IMR-90 (cell line): ENCODE measurements at regions not wholly inside any gene's neighbourhood (a gene's known extent, or its start where the extent isn't known, plus 50 kb on each side); places are given as distances from the start of the nearest gene placed in this dataset.

ENCODE experiments used
- ATAC-seq: fragments of 200-7000 bp; cut with Tn5 transposase; 2 replicates; pipeline ENCODE4 v1.9.1; 2020; ENCODE audit warnings: low read depth, mild to moderate bottlenecking, moderate library complexity
- BruUV-seq: library from RNA; stranded (reverse); fragments of 400-500 nt; replicated peaks from 2 replicates; lab custom pipeline; 2021; lab: Mats Ljungman, UMichigan
- CTCF ChIA-PET: fragments of 300-600 bp; formaldehyde crosslinking; extraction: SDS; loops from one replicate; lab custom pipeline; 2021; ENCODE audit warnings: antibody characterized with exemption; lab: Yijun Ruan, JAX
- POLR2A ChIA-PET: fragments of 300-600 bp; sonication (Branson Sonifier 250); formaldehyde crosslinking; loops from one replicate; lab custom pipeline; 2022; ENCODE audit warnings: antibody characterized with exemption; ENCODE audit not compliant: unreplicated experiment; lab: Charles Lee
- DNase-seq: peaks from one replicate; pipeline ENCODE4 v3.0.0; 2013
- H2AFZ ChIP-seq: replicated peaks from 2 replicates; pipeline ENCODE3; 2013; ENCODE audit warnings: low read length, mild to moderate bottlenecking; ENCODE audit not compliant: poor library complexity
- H2AK5ac ChIP-seq: 2 replicates; pipeline ENCODE4 v1.6.1; 2013; ENCODE audit warnings: low read depth, low read length, inconsistent platforms
- H2AK9ac ChIP-seq: replicated peaks from 2 replicates; pipeline ENCODE3; 2013; ENCODE audit warnings: mild to moderate bottlenecking, low read depth, low read length, moderate library complexity; ENCODE audit not compliant: poor library complexity
- H2BK120ac ChIP-seq: 2 replicates; pipeline ENCODE4 v1.6.1; 2013; ENCODE audit warnings: low read depth, low read length, inconsistent platforms
- H2BK15ac ChIP-seq: 3 replicates; pipeline ENCODE4 v1.6.1; 2013; ENCODE audit warnings: low read depth, low read length, inconsistent platforms
- H2BK20ac ChIP-seq: 2 replicates; pipeline ENCODE4 v1.6.1; 2013; ENCODE audit warnings: low read depth, mild to moderate bottlenecking, inconsistent platforms, low read length, moderate library complexity
- H2BK5ac ChIP-seq: 2 replicates; pipeline ENCODE4 v1.6.1; 2013; ENCODE audit warnings: mild to moderate bottlenecking, low read depth, low read length, inconsistent platforms; ENCODE audit not compliant: poor library complexity, severe bottlenecking
- H3K14ac ChIP-seq: replicated peaks from 2 replicates; pipeline ENCODE4 v1.6.1; 2013; ENCODE audit warnings: low read depth, low read length, inconsistent platforms
- H3K18ac ChIP-seq: 2 replicates; pipeline ENCODE4 v1.6.1; 2013; ENCODE audit warnings: low read depth, low read length, control low read depth
- H3K23ac ChIP-seq: 2 replicates; pipeline ENCODE4 v1.6.1; 2013; ENCODE audit warnings: low read depth, low read length, inconsistent platforms
- H3K27ac ChIP-seq: 2 replicates; pipeline ENCODE4 v1.5.1; 2013; ENCODE audit warnings: mild to moderate bottlenecking, control low read depth, low read length; ENCODE audit not compliant: insufficient read depth
- H3K27me3 ChIP-seq: 2 replicates; pipeline ENCODE4 v1.6.1; 2013; ENCODE audit warnings: low read length; ENCODE audit not compliant: control insufficient read depth, insufficient read depth
- H3K36me3 ChIP-seq: 2 replicates; pipeline ENCODE4 v1.6.1; 2013; ENCODE audit warnings: low read length, mixed read lengths; ENCODE audit not compliant: control insufficient read depth, insufficient read depth
- H3K4ac ChIP-seq: 2 replicates; pipeline ENCODE4 v1.6.1; 2013; ENCODE audit warnings: low read depth, low read length, inconsistent platforms
- H3K4me1 ChIP-seq: 2 replicates; pipeline ENCODE4 v1.6.1; 2013; ENCODE audit warnings: low read length, mixed read lengths; ENCODE audit not compliant: control insufficient read depth, insufficient read depth
- H3K4me2 ChIP-seq: 2 replicates; pipeline ENCODE4 v1.6.1; 2013; ENCODE audit warnings: low read depth, mild to moderate bottlenecking, control low read depth, low read length, moderate library complexity
- H3K4me3 ChIP-seq: 2 replicates; pipeline ENCODE4 v1.5.1; 2013; ENCODE audit warnings: low read depth, mild to moderate bottlenecking, control low read depth, low read length, moderate library complexity; ENCODE audit not compliant: insufficient read depth
- H3K56ac ChIP-seq: 2 replicates; pipeline ENCODE4 v1.6.1; 2013; ENCODE audit warnings: low read length, inconsistent platforms; ENCODE audit not compliant: insufficient read depth; ENCODE audit errors: extremely low read depth
- H3K79me1 ChIP-seq, 2 experiments: 2 replicates each; pipeline ENCODE4 v1.6.1; 2013; ENCODE audit warnings: low read length in 2 of 2, inconsistent platforms in 1 of 2, low read depth in 1 of 2
- H3K9ac ChIP-seq: 2 replicates; pipeline ENCODE4 v1.6.1; 2013; ENCODE audit warnings: low read depth, low read length, control low read depth
- H3K9me1 ChIP-seq: 2 replicates; pipeline ENCODE4 v1.6.1; 2013; ENCODE audit warnings: low read length, inconsistent platforms; ENCODE audit not compliant: insufficient read depth
- H3K9me3 ChIP-seq: 2 replicates; pipeline ENCODE4 v1.6.1; 2013; ENCODE audit warnings: low read length; ENCODE audit not compliant: control insufficient read depth, insufficient read depth
- H4K20me1 ChIP-seq: 2 replicates; pipeline ENCODE4 v1.6.1; 2013; ENCODE audit warnings: low read length, inconsistent platforms; ENCODE audit not compliant: insufficient read depth
- H4K5ac ChIP-seq: 2 replicates; pipeline ENCODE4 v1.6.1; 2013; ENCODE audit warnings: mild to moderate bottlenecking, low read depth, low read length, control low read depth
- H4K8ac ChIP-seq, 2 experiments: 2 replicates each; pipeline ENCODE4 v1.6.1; 2013; ENCODE audit warnings: low read depth in 2 of 2, low read length in 2 of 2, control low read depth in 1 of 2, inconsistent platforms in 1 of 2
- H4K91ac ChIP-seq: 2 replicates; pipeline ENCODE4 v1.6.1; 2013; ENCODE audit warnings: low read depth, low read length, inconsistent platforms; ENCODE audit not compliant: insufficient read depth
- CEBPB ChIP-seq: IDR thresholded peaks from 2 replicates; pipeline ENCODE4 v1.6.1; 2012; ENCODE audit warnings: low read depth, low read length, improper control_type of control experiment
- CHD1 ChIP-seq: IDR thresholded peaks from 2 replicates; pipeline ENCODE4 v1.6.1; 2012; ENCODE audit warnings: low read depth, low read length, improper control_type of control experiment
- CTCF ChIP-seq: conservative IDR thresholded peaks from 2 replicates; pipeline ENCODE4 v1.5.1; 2012; ENCODE audit warnings: mild to moderate bottlenecking, low read depth, low read length, improper control_type of control experiment
- ELK1 ChIP-seq: fragments of 150-350 bp; IDR thresholded peaks from 2 replicates; pipeline ENCODE4 v1.6.1; 2016; ENCODE audit warnings: low read depth, mild to moderate bottlenecking, low read length, moderate library complexity, borderline replicate concordance
- MAZ ChIP-seq: IDR thresholded peaks from 2 replicates; pipeline ENCODE4 v1.6.1; 2012; ENCODE audit warnings: low read depth, mild to moderate bottlenecking, low read length, improper control_type of control experiment, moderate library complexity, borderline replicate concordance
- SMC3 ChIP-seq: fragments of 150-350 bp; IDR thresholded peaks from 2 replicates; pipeline ENCODE4 v1.6.1; 2016; ENCODE audit warnings: low read depth, mild to moderate bottlenecking, antibody characterized with exemption, low read length, moderate library complexity
- WGBS, 2 experiments: methylation state at CpG; one replicate each; pipeline versions ENCODE4 v1.1.5 to v1.1.7; 2013; ENCODE audit warnings: missing lambda C conversion rate in 2 of 2; ENCODE audit not compliant: insufficient read length in 1 of 2; ENCODE audit errors: extremely low coverage in 2 of 2; 5-methylcytosine and 5-hydroxymethylcytosine counted together
- dilution Hi-C: fragments of 300-500 bp; cut with HindIII; formaldehyde crosslinking; loops from one replicate; pipeline ENCODE4 v1.14.3; 2018; ENCODE audit warnings: low sequenced_read_pairs; ENCODE audit not compliant: unreplicated experiment
- in situ Hi-C: fragments of 300-500 bp; cut with MboI; formaldehyde crosslinking; loops from 3 replicates; pipeline ENCODE4 v1.14.3; 2019; ENCODE audit warnings: low sequenced_read_pairs, inconsistent platforms, mixed read lengths
- intact Hi-C: fragments of 100-400 bp; cut with micrococcal nuclease; formaldehyde crosslinking; loops from 2 replicates; pipeline ENCODE4 v1.10.0; 2022

GRCh38 chr5:2190549-2190948 is 307.8 kb upstream of the IRX4 start:
- no TSS peak for BruUV-seq
- no peaks in the 10 kb centered on the region for H3K9me1 ChIP-seq
- H3K36me3 ChIP-seq, result no peaks in the 10 kb centered on the region
- H2AFZ ChIP-seq, result no peak overlapping the region
- H3K4me2 ChIP-seq, result no peak overlapping the region
- H3K23ac ChIP-seq, result no peak overlapping the region
- dilution Hi-C loops (no loop called here), in situ Hi-C loops (no loop called here), intact Hi-C loops (no loop called here)
- no peak overlapping the region for H2AK9ac ChIP-seq
- no peak overlapping the region for H3K27ac ChIP-seq
- no peak overlapping the region for H3K4me3 ChIP-seq
- WGBS, 2 experiments, result no CpG with 5 or more reads among the region's 9 CpGs
- no peak overlapping the region for H3K4ac ChIP-seq
- no peak overlapping the region for H3K18ac ChIP-seq
- no peaks in the 10 kb centered on the region for H3K4me1 ChIP-seq
- H2BK15ac ChIP-seq, result no peak overlapping the region
- H3K79me1 ChIP-seq, result no peaks in the 10 kb centered on the region
- H2BK120ac ChIP-seq, result no peak overlapping the region
- H4K91ac ChIP-seq, result no peak overlapping the region
- ATAC-seq, result no peak
- no peak overlapping the region for H2BK5ac ChIP-seq
- no peaks in the 10 kb centered on the region for H3K27me3 ChIP-seq
- no peak overlapping the region for H4K5ac ChIP-seq
- H4K20me1 ChIP-seq, result no peaks in the 10 kb centered on the region
- CTCF ChIA-PET, result no interaction called here
- no peak overlapping the region for H4K8ac ChIP-seq
- H2AK5ac ChIP-seq, result no peak overlapping the region
- peaks cover 30% of the 10 kb centered on the region for H3K9me3 ChIP-seq
- DNase-seq, result no peak
- no peak overlapping the region for H2BK20ac ChIP-seq
- H3K14ac ChIP-seq, result no peak overlapping the region
- H3K9ac ChIP-seq, result no peak overlapping the region
- TF ChIP-seq ELK1 (no peak), CTCF (no peak), MAZ (no peak), CHD1 (no peak), CEBPB (no peak), SMC3 (no peak)
- no peak overlapping the region for H3K56ac ChIP-seq
- POLR2A ChIA-PET, result no interaction called here
